ENCODE measurements at regions not wholly inside any gene's neighbourhood (a gene's known extent, or its start where the extent isn't known, plus 50 kb on each side); places are given as distances from the start of the nearest gene placed in this dataset.

DNA sequence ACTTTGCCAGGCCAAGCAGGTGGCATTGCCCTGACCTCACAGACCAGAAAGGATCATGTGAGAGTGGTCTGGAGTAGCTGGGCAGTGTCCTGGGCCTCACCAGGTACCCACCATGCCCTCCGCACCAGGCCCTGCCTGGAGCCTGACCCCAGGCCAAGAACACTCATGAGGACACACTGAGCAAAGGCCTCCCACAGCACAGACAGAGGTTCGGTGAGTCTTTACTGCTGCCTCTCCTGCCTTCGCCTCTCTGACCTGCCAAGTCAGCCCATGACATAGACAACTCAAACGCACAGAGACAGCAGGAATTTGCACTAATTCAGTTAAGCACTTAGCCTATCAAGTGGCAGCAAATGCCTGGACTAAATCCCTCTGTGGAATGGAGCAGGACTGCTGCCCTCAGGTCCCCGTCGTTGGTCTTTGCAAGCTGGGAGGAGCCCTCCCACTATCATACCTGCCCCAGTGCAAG is 62.5 kb downstream of the RHOB start:
- peaks cover 2% of the 10 kb centered on the region for H3K27me3 Mint-ChIP-seq (ENCODE audit: insufficient read depth)
- no peak overlapping the region for H3K9ac ChIP-seq (ENCODE audit: extremely low read depth, low read length, poor library complexity, severe bottlenecking)
- H3K27ac ChIP-seq (ENCODE audit: low read depth, low read length), result no peak overlapping the region
- no peak overlapping the region for H3K4me3 Mint-ChIP-seq
- no peak for DNase-seq
- no peaks in the 10 kb centered on the region for H3K9me3 Mint-ChIP-seq
- no peaks in the 10 kb centered on the region for H3K36me3 ChIP-seq (ENCODE audit: control insufficient read depth, insufficient read depth, low read length)
- TF ChIP-seq, protein P1, sequence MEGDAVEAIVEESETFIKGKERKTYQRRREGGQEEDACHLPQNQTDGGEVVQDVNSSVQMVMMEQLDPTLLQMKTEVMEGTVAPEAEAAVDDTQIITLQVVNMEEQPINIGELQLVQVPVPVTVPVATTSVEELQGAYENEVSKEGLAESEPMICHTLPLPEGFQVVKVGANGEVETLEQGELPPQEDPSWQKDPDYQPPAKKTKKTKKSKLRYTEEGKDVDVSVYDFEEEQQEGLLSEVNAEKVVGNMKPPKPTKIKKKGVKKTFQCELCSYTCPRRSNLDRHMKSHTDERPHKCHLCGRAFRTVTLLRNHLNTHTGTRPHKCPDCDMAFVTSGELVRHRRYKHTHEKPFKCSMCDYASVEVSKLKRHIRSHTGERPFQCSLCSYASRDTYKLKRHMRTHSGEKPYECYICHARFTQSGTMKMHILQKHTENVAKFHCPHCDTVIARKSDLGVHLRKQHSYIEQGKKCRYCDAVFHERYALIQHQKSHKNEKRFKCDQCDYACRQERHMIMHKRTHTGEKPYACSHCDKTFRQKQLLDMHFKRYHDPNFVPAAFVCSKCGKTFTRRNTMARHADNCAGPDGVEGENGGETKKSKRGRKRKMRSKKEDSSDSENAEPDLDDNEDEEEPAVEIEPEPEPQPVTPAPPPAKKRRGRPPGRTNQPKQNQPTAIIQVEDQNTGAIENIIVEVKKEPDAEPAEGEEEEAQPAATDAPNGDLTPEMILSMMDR (conservative IDR thresholded peaks at IDR 0.05), result no peak
- H3K27me3 ChIP-seq (ENCODE audit: control insufficient read depth, insufficient read depth, low read length, poor library complexity, severe bottlenecking), result no peaks in the 10 kb centered on the region
- 86 to 92% methylated on average over 3 to 6 of the region's 6 CpGs for WGBS, 2 experiments (ENCODE audit: insufficient coverage in 1 of 2, insufficient read length in 1 of 2)
- H3K4me1 ChIP-seq (ENCODE audit: control insufficient read depth, insufficient read depth, low read length), result peaks cover 4% of the 10 kb centered on the region
- peaks cover 21% of the 10 kb centered on the region for H3K4me1 Mint-ChIP-seq
- no peaks in the 10 kb centered on the region for H3K36me3 Mint-ChIP-seq (ENCODE audit: low read depth)
- no peaks in the 10 kb centered on the region for H3K9me3 ChIP-seq (ENCODE audit: control insufficient read depth, low read length)
- H3K27ac Mint-ChIP-seq, result no peak overlapping the region
- H3K4me3 ChIP-seq (ENCODE audit: low read length), result no peak overlapping the region

DNA sequence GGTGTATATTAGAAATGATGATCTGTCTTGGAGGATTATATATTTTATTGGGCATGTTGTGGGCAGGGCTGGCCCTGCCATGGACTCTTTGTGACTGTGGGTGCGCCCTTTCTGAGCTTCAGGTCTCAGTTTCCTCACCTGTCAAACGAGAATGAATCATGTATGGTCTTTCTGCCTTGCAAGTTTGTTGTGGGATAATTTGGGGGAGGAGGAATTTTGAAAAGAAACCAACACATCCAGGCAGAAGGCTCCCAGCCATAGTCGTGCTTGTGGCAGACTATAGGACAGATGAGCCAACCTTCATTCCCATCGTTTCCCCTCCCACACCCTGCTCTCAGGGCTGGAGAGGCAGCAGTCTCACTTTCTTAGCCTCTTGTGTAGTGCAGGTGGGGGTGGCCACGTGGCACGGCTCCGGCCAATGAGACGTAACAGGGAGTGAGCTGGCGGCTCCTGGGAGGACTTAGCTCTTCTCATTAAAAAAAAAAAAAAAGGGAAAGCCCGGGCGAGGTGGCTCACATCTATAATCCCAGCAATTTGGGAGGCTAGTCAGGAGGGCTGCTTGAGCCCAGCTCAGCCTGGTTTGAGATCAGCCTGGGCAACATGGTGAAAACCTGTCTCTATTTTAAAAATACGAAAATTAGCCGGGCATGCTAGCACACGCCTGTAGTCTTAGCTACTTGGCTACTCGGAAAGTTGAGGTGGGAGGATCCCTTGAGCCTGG is 63.1 kb downstream of the RHOB start:
- no peaks in the 10 kb centered on the region for H3K27me3 ChIP-seq (ENCODE audit: control insufficient read depth, insufficient read depth, low read length, poor library complexity, severe bottlenecking)
- H3K36me3 Mint-ChIP-seq (ENCODE audit: low read depth), result no peaks in the 10 kb centered on the region
- no peaks in the 10 kb centered on the region for H3K9me3 ChIP-seq (ENCODE audit: control insufficient read depth, low read length)
- H3K27me3 Mint-ChIP-seq (ENCODE audit: insufficient read depth), result peaks cover 2% of the 10 kb centered on the region
- peaks cover 1% of the 10 kb centered on the region for H3K9me3 Mint-ChIP-seq
- peaks cover 4% of the 10 kb centered on the region for H3K4me1 ChIP-seq (ENCODE audit: control insufficient read depth, insufficient read depth, low read length)
- peaks cover 21% of the 10 kb centered on the region for H3K4me1 Mint-ChIP-seq
- no peak overlapping the region for H3K27ac Mint-ChIP-seq
- no peaks in the 10 kb centered on the region for H3K36me3 ChIP-seq (ENCODE audit: control insufficient read depth, insufficient read depth, low read length)
- TF ChIP-seq, protein P1 (conservative IDR thresholded peaks at IDR 0.05), result no peak
- DNase-seq, result peak; percentile 93
- no peak overlapping the region for H3K27ac ChIP-seq (ENCODE audit: low read depth, low read length)
- WGBS, 2 experiments (ENCODE audit: insufficient coverage in 1 of 2, insufficient read length in 1 of 2), result 61 to 64% methylated on average over 4 to 15 of the region's 15 CpGs
- H3K4me3 Mint-ChIP-seq, result no peak overlapping the region
- H3K9ac ChIP-seq (ENCODE audit: extremely low read depth, low read length, poor library complexity, severe bottlenecking), result no peak overlapping the region
- H3K4me3 ChIP-seq (ENCODE audit: low read length), result no peak overlapping the region

DNA sequence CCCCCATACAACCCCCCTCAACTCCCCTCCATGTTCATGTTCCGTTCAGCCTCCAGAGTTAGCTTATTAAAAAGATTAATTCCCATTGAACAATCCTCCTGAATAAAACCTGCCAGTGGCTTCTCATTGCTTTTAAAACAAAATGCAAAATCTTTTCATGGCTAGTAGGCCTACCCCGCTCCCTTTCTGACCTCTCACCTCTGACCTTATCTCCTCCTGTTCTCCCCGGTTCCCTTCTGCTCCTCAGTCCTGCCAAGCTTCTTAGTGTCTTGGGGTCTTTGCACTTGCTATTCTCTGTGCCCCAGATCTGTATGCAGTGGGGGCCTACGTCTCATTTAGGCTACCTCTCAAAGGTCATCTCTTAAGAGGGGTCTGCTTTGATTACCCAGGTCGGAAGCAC is 64.3 kb downstream of the RHOB start:
- H3K4me1 ChIP-seq (ENCODE audit: control insufficient read depth, insufficient read depth, low read length), result peaks cover 3% of the 10 kb centered on the region
- H3K36me3 ChIP-seq (ENCODE audit: control insufficient read depth, insufficient read depth, low read length), result no peaks in the 10 kb centered on the region
- no peak for DNase-seq
- H3K4me3 ChIP-seq (ENCODE audit: low read length), result no peak overlapping the region
- Mint-ChIP-seq H3K27me3 (ENCODE audit: insufficient read depth) (peaks cover 7% of the 10 kb centered on the region), H3K4me1 (peaks cover 18% of the 10 kb centered on the region), H3K27ac (no peak overlapping the region), H3K4me3 (no peak overlapping the region), H3K36me3 (ENCODE audit: low read depth) (no peaks in the 10 kb centered on the region), H3K9me3 (peaks cover 7% of the 10 kb centered on the region)
- TF ChIP-seq, protein P1 (conservative IDR thresholded peaks at IDR 0.05), result no peak
- 93% methylated on average over 4 to 5 of the region's 5 CpGs for WGBS, 2 experiments (ENCODE audit: insufficient coverage in 1 of 2, insufficient read length in 1 of 2)
- no peak overlapping the region for H3K9ac ChIP-seq (ENCODE audit: extremely low read depth, low read length, poor library complexity, severe bottlenecking)
- no peaks in the 10 kb centered on the region for H3K9me3 ChIP-seq (ENCODE audit: control insufficient read depth, low read length)
- H3K27me3 ChIP-seq (ENCODE audit: control insufficient read depth, insufficient read depth, low read length, poor library complexity, severe bottlenecking), result no peaks in the 10 kb centered on the region
- no peak overlapping the region for H3K27ac ChIP-seq (ENCODE audit: low read depth, low read length)

Data from endodermal cell (in vitro differentiated cells).